ENCODE measurements at regions not wholly inside any gene's neighbourhood (a gene's known extent, or its start where the extent isn't known, plus 50 kb on each side); places are given as distances from the start of the nearest gene placed in this dataset.

- DNase-seq: no peak
These were observed 99.7 kb upstream of the VPREB1 start for GRCh38 chr22:22144858-22145257.

DNA sequence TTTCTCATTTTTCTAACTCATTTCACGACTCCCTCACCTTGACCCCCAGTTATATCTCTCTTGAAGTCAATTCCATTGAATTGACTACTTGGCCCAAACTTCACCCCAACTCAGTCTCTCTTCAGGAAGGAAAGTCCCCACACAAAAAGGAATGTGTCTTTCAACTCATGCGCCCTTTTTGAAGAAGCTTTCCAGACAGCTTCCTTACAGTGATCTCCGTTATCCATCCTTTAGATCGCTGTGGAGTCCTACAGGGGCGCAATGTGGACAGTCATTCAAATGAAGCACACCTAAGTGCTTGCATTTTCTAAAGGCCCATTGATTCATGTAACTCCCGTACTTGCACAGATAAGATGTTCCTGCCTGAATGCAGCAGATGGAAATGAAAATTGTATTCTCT, 101.1 kb upstream of the VPREB1 start:
- DNase-seq: no peak

- DNase-seq: no peak
These were observed 101.9 kb upstream of the VPREB1 start for GRCh38 chr22:22142661-22143060.

GRCh38 chr22:22141771-22142591, 102.6 kb upstream of the VPREB1 start:
- no peak for DNase-seq

DNA sequence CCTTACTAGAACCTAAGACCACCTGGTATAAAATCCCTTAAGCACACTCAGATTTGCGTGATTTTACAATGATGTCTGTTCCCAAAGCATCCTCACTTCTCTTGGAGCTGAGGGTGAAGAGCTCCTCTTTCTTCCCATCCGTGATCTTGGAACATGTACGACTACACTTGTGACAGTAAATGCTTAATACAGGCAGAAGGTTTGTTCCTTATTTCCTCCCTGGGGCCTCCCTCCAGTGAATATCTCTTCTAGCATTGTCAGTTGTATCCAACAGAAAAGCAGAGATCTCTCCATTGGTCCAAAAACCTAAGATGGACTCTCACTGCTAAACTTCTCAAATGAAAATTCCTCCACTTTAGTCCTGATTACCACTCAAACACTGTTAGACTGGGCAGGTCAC, 103.6 kb upstream of the VPREB1 start:
- DNase-seq: no peak

DNA sequence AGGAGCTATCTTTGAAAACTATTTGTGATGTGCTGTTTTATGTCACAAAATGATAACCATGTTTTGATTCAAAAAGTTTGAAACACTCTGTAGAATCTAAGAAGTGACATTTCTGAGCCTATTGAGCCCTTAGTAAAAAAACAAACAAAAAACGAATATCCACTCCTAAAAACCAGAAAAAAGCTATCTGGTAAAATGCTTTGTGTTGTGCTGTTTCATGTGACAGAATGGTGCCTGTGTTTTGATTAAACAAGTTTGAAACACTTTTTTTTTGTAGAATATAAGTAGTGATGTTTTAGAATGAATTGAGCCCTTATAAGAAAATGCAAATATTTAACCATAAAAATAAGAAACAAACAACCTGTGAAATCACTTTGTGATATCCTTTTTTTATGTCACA, 105.2 kb upstream of the VPREB1 start:
- DNase-seq: no peak

GRCh38 chr22:22138915-22139314, 105.7 kb upstream of the VPREB1 start:
- DNase-seq: no peak

DNA sequence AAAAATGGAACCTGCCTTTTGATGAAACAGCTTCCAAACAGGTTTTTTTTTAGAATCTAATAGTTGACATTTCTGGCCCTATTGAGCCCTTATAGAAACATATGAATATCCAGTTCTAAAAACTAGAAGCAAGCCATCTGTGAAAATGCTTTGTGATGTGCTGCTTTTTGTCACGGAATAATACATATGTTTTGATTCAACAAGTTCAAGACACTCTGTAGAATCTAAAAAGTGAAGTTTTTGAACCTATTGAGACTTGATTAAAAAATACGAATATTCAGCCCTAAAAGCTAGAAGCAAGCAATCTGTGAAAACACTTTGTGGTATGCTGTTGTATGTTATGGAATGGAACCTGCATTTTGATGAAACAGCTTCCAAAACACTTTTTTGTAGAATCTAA, 106.7 kb upstream of the VPREB1 start:
- DNase-seq: no peak

GRCh38 chr22:22133910-22134309, 110.7 kb upstream of the VPREB1 start:
- no peak for DNase-seq

- no peak for DNase-seq
These were observed 113.5 kb upstream of the VPREB1 start for GRCh38 chr22:22130953-22131608.

GRCh38 chr22:22129387-22129786, 115.2 kb upstream of the VPREB1 start:
- DNase-seq: no peak

DNA sequence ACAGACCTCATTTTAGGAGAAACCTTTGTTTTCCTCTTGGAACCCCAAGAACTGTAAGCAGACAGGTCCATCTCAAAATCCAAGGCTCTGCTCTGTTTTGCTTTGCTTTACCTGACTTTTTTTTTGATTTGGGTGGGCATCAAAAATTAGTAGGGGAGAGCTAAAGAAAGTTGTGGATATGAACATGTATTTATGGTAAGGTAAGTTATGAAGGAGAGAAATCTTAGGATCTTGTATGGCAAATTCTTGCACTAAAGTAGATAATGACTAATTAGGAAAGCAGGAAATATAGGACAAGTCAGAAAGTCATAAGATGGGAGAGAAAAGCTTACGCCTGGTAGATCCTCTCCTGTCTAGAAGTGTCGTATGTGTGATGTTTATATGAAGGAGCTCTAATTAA, 116.1 kb upstream of the VPREB1 start:
- DNase-seq: no peak

DNA sequence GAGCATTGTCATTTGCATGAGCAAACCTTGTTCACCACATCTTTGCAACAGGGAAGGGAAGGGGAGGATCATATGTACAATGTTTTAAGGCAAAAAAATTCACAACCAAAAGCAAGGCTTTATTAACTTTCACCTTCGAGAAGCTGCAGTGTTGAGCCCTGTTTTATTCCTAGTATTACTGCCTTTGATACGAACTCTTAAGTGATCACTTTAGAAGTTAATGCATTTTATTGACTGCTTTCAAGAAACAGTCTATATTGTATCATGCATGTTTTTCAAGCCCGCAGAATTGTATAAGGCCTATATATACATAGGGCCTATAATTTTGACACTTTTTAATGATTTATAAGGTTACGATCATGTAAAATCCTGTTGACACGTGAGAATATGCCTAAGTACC, 117.5 kb upstream of the VPREB1 start:
- DNase-seq: no peak

DNA sequence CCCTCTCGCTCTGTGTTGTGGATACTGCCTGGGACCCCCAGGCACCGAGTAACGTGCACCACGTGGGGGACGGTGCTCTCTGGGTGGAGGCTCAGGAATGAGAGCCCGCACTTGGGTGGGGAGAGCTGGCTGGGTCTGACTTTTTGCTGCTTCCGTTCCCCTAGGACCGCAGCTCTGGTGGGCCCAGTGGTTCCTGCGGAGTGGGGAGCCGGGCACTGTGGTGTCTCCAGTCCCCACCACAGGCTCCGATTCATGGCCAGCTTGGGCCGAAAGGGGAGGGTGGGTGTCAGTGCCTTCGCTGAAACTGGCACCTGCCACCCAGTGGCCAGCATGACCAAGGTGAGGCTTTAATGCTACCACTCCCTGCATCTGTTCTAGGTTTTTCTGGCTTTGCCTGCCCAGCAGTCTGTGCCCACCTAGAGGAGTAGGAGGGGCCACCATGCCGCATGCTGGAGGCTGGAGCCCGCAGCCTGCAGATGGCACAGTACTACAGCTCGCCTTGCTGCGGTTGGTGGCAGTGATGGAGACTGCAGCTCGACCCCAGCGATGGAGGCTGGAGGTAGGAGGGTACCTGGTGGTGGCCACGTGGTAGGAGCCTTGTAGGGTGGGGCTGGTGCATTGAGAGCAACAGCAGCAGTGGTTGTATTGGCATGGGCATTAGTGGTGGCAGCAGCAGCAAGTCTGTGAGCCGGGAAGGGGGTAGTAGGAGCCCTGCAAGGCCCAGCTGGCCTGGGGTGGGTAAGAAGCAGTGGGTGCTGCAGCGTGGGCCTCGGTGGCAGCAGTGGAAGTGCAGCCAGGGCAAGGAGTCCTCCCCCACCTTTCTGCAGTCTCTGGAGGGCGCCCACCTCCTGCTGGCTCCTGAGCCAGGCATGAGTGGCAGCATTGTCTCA, 118.8 kb upstream of the VPREB1 start:
- DNase-seq: no peak

GRCh38 chr22:22125028-22125578, 119.5 kb upstream of the VPREB1 start:
- no peak for DNase-seq

DNA sequence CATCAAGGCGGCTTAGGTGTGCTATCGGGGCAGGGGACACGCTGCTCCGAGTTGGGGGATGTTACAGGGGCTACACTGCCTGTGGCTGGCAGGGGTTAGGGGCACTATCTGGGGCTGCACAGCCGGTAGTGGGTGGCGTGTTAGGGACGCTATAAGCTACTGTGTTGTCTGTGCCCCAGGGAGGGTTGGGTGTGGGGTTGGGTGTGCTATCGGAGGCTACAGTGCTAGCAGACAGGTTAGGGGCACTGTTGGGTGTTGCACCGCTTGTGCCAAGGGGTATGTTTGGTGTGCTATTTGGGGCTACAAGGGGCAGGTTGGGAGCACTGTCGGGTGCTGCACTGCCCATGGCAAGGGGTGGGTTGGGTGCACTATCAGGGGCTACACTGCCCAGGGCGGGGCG, 120.2 kb upstream of the VPREB1 start:
- no peak for DNase-seq

DNA sequence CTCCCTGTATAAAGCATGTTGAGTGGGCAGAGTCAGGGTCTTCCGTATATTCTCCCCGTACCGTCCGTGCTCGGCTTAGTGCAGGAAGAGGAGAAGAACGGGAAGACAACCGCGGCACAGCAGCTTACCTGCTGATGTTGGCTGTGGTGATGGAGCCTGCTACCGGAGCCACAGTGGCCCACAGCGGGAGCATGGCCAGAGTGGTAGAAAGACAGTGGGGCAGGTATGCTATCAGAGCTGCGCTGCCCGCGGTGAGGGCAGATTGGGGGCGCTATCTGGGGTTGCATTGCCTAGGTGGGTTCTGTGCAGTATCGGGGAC, 120.7 kb upstream of the VPREB1 start:
- no peak for DNase-seq

DNA sequence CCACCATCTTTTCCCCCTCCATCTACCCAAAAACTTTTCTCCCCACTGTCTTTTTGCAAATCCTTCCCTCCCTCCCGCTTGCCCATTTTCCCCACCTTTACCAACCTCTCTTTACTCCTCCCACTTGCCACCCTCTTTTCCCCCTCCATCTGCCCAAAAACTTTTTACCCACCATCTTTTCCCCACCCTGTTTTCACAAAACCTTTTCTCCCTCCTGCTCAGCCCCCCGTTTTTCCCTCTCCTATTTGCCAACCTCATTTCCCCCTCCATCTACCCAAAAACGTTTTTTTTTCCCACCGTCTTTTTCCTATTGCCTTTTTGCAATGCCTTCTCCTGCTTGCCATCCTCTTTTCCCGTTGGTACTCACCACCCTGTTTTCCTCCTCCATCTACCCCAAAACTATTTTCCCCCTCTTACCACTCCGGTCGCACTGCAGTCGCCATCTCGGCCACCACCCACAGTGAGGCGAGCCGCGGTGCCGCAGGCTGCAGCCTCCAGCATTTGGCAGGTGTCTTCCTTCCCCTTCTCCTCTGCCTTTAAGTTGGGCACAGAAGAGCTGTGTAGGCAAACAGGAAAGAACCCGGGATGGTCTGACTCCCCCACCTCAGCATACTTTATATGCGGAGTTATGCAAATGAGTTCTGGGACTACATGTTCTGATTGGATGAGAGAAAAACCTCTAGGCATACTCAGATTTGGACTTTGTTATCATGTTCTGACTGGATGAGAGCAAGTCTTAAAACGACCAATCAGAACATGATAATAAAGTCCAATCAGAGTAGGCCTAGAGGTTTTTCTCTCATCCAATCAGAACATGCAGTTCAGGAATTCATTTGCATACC, 121.2 kb upstream of the VPREB1 start:
- no peak for DNase-seq

GRCh38 chr22:22122348-22123117, 122.1 kb upstream of the VPREB1 start:
- DNase-seq: no peak

DNA sequence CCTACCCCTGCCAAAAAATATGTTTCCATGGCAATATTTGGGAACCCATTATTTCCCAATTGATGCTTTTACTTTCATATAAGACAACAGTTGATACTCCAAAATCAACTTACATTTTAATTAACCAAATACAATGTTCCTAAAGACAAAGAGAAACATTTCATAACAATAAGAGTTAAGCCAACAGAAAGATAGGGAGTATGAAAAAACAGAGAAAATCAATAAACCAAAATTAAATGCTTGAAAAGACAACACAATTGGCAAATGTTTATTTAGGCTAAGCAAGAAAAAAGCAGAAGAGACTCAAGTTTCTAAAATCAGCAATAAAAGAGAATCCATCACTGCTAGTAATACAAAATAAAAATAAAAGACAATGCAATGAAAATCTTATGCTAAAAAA, 123.1 kb upstream of the VPREB1 start:
- no peak for DNase-seq

DNA sequence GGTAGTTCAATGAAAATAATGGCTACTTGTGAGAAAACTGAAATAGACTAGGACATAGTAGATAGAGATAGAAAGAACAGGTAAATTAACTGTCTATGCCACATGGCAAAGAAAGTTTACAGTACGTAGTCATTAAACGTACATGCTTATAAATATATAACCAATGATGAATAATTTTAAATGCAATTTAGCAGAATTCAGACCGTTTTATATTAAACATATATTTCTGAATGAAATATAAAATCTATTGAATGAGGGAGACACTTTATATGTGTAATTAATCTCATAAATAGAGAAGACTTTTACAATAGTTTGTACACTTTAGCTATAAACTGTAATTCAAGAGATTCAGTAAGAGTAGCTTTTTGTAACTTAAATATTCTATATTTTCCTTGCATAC, 124.4 kb upstream of the VPREB1 start:
- DNase-seq: no peak

GRCh38 chr22:22118987-22119386, 125.6 kb upstream of the VPREB1 start:
- DNase-seq: no peak

All from CD4-positive, alpha-beta T cell treated with Interleukin-17A for 4 hours (primary cell).